PC-3 (cell line): ENCODE measurements at regions not wholly inside any gene's neighbourhood (a gene's known extent, or its start where the extent isn't known, plus 50 kb on each side); places are given as distances from the start of the nearest gene placed in this dataset.

Source experiments
- ATAC-seq: fragments of 200-7000 bp; cut with Tn5 transposase; 2 replicates; pipeline ENCODE4 v1.9.1; 2020; ENCODE audit warnings: mild to moderate bottlenecking, moderate library complexity
- BruUV-seq: library from RNA; stranded (reverse); fragments of 400-500 nt; replicated peaks from 2 replicates; lab custom pipeline; 2021; lab: Mats Ljungman, UMichigan
- CTCF ChIA-PET: fragments of 300-600 bp; sonication (Branson Sonifier 250); formaldehyde crosslinking; loops from one replicate; lab custom pipeline; 2022; ENCODE audit warnings: antibody characterized with exemption; lab: Charles Lee
- POLR2A ChIA-PET: fragments of 300-600 bp; sonication (Branson Sonifier 250); formaldehyde crosslinking; loops from one replicate; lab custom pipeline; 2022; ENCODE audit warnings: antibody characterized with exemption; ENCODE audit not compliant: unreplicated experiment; lab: Charles Lee
- DNase-seq: peaks from one replicate; pipeline ENCODE4 v3.0.0-alpha.2; 2015
- H2AFZ ChIP-seq: fragments of 300-600 bp; sonication (generic); 2 replicates; pipeline ENCODE4 v1.6.0; 2016; ENCODE audit warnings: antibody characterized with exemption, low read length
- H3F3A ChIP-seq: fragments of 300-600 bp; sonication (generic); one replicate; pipeline ENCODE4 v1.6.0; 2017; ENCODE audit warnings: antibody characterized with exemption, low read length, control low read depth, mild to moderate bottlenecking; ENCODE audit not compliant: unreplicated experiment
- H3K27ac ChIP-seq: fragments of 300-600 bp; sonication (generic); 2 replicates; pipeline ENCODE4 v1.5.1; 2016; ENCODE audit warnings: mild to moderate bottlenecking, low read length
- H3K27me3 ChIP-seq: fragments of 300-600 bp; sonication (generic); 2 replicates; pipeline ENCODE4 v1.6.1; 2016; ENCODE audit warnings: low read length, mixed read lengths
- H3K36me3 ChIP-seq: fragments of 300-600 bp; sonication (generic); 2 replicates; pipeline ENCODE4 v1.6.1; 2016; ENCODE audit warnings: low read depth, mixed run types, low read length, mixed read lengths
- H3K4me1 ChIP-seq: fragments of 300-600 bp; sonication (generic); 2 replicates; pipeline ENCODE4 v1.5.1; 2016; ENCODE audit warnings: low read length; ENCODE audit not compliant: insufficient read depth
- H3K4me2 ChIP-seq: fragments of 300-600 bp; sonication (generic); 2 replicates; pipeline ENCODE4 v1.6.0; 2016; ENCODE audit warnings: low read length
- H3K4me3 ChIP-seq: fragments of 300-600 bp; sonication (generic); 2 replicates; pipeline ENCODE4 v1.5.1; 2016; ENCODE audit warnings: mild to moderate bottlenecking, low read length, mixed read lengths
- H3K79me2 ChIP-seq: fragments of 300-600 bp; sonication (generic); 2 replicates; pipeline ENCODE4 v1.6.1; 2017; ENCODE audit warnings: low read length, mixed read lengths
- H3K9ac ChIP-seq: fragments of 300-600 bp; sonication (generic); 2 replicates; pipeline ENCODE4 v1.6.0; 2016; ENCODE audit warnings: mild to moderate bottlenecking, low read length
- H3K9me2 ChIP-seq: fragments of 300-600 bp; sonication (generic); replicated peaks from 2 replicates; pipeline ENCODE4 v1.6.1; 2016; ENCODE audit warnings: mixed run types, low read length, mixed read lengths
- H3K9me3 ChIP-seq: fragments of 300-600 bp; sonication (generic); 2 replicates; pipeline ENCODE4 v1.6.1; 2016; ENCODE audit warnings: low read length, mixed read lengths
- H4K20me1 ChIP-seq: fragments of 300-600 bp; sonication (generic); 2 replicates; pipeline ENCODE4 v1.6.1; 2016; ENCODE audit warnings: low read length, mixed read lengths
- EZH2 ChIP-seq: fragments of 300-600 bp; sonication (generic); IDR thresholded peaks from one replicate; pipeline ENCODE4 v1.6.1; 2017; ENCODE audit warnings: antibody characterized with exemption, mild to moderate bottlenecking, low read length; ENCODE audit not compliant: unreplicated experiment
- EZH2phosphoT487 ChIP-seq: fragments of 300-600 bp; sonication (generic); IDR thresholded peaks from 2 replicates; pipeline ENCODE4 v1.6.1; 2018; ENCODE audit warnings: mild to moderate bottlenecking, antibody characterized with exemption, low read length, borderline replicate concordance
- intact Hi-C: fragments of 100-400 bp; cut with micrococcal nuclease; formaldehyde crosslinking; loops from 2 replicates; pipeline ENCODE4 v1.9.0; 2023
- TF ChIP-seq, protein P1 (sequence below): fragments of 300-600 bp; sonication (generic); conservative IDR thresholded peaks from 2 replicates; pipeline ENCODE4 v1.5.1; 2017; ENCODE audit warnings: antibody characterized with exemption, low read depth, mild to moderate bottlenecking, low read length

DNA sequence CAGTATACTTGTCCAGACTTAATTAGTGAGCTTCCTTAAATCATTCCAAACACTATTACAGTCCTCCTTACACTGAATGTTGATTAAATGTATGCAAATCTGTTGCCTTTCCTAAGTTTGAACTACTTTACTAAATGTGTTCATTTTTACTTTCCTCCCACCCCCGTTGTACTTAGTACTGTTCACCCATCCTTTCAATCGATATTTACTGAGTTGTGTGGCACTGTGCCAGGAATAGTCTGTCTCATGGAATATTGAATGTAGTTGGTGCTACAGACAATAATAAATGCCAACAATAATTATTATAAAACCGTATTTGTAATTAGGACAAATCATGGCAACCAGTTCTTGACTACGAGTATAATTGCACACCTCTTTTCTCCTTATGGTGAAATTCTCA, 335.7 kb downstream of the GPR37 start:
- DNase-seq (no peak), ATAC-seq (no peak)
- CTCF ChIA-PET: no interaction called here
- Histone ChIP-seq H3K4me2 (no peak overlapping the region), H3K36me3 (no peaks in the 10 kb centered on the region), H3K79me2 (no peaks in the 10 kb centered on the region), H3K9me2 (no peaks in the 10 kb centered on the region), H3K4me1 (no peaks in the 10 kb centered on the region), H3K27me3 (no peaks in the 10 kb centered on the region), H3K9me3 (no peaks in the 10 kb centered on the region), H4K20me1 (no peaks in the 10 kb centered on the region), H2AFZ (no peak overlapping the region), H3K9ac (no peak overlapping the region), H3F3A (no peaks in the 10 kb centered on the region), H3K4me3 (no peak overlapping the region), H3K27ac (no peak overlapping the region)
- no TSS peak for BruUV-seq
- intact Hi-C loops: no loop called here
- POLR2A ChIA-PET: no interaction called here
- TF ChIP-seq, protein P1, sequence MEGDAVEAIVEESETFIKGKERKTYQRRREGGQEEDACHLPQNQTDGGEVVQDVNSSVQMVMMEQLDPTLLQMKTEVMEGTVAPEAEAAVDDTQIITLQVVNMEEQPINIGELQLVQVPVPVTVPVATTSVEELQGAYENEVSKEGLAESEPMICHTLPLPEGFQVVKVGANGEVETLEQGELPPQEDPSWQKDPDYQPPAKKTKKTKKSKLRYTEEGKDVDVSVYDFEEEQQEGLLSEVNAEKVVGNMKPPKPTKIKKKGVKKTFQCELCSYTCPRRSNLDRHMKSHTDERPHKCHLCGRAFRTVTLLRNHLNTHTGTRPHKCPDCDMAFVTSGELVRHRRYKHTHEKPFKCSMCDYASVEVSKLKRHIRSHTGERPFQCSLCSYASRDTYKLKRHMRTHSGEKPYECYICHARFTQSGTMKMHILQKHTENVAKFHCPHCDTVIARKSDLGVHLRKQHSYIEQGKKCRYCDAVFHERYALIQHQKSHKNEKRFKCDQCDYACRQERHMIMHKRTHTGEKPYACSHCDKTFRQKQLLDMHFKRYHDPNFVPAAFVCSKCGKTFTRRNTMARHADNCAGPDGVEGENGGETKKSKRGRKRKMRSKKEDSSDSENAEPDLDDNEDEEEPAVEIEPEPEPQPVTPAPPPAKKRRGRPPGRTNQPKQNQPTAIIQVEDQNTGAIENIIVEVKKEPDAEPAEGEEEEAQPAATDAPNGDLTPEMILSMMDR: no peak
- no peak for TF ChIP-seq EZH2phosphoT487
- TF ChIP-seq EZH2: no peak

DNA sequence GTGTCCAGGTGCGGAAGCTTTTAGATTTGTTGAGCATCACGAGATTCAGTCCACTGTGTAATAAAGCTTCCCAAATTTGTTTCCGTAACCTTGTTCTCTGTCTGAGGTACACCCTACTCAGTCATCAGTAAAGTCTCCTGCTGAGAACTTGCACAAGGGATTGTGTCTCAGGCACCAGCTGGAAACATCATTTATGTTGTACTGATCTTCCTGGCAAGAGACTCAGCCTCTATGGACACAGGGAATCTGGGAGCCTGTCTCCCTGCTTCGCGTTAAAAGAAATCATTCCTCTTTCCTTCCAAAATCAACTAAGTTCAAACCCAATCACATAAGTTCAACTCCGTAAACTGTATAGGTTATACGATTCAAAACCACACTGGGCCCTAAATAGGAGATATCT, 336.8 kb downstream of the GPR37 start:
- Histone ChIP-seq H3K27me3 (no peaks in the 10 kb centered on the region), H3K4me1 (no peaks in the 10 kb centered on the region), H3K27ac (no peak overlapping the region), H3K4me2 (no peak overlapping the region), H4K20me1 (no peaks in the 10 kb centered on the region), H3F3A (no peaks in the 10 kb centered on the region), H3K79me2 (no peaks in the 10 kb centered on the region), H3K36me3 (no peaks in the 10 kb centered on the region), H3K9me2 (no peaks in the 10 kb centered on the region), H3K9me3 (no peaks in the 10 kb centered on the region), H2AFZ (no peak overlapping the region), H3K9ac (no peak overlapping the region), H3K4me3 (no peak overlapping the region)
- TF ChIP-seq EZH2phosphoT487 (no peak), EZH2 (no peak)
- TF ChIP-seq, protein P1: no peak
- POLR2A ChIA-PET: no interaction called here
- ATAC-seq: no peak
- intact Hi-C loops: no loop called here
- CTCF ChIA-PET: no interaction called here
- no TSS peak for BruUV-seq
- no peak for DNase-seq

DNA sequence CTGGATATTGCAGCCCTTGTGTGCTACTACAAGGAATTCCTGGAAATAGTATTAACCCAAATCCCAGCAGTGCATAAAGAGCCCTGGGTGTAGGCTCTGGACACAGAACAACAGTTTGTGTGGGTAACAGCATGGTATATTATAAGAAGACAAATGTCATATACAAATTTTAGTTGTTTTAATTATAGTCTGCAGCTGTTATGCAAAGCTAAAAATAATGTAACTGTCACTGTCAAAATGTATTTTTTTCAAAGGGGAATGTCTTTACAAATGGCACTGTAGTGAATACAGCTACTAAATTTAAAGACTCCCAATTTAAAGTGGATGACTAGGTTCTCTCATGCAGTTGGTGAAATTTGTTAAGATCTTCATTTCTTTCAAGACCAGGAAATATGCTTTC, 339.0 kb downstream of the GPR37 start:
- ATAC-seq (no peak), DNase-seq (no peak)
- Histone ChIP-seq H3K4me1 (no peaks in the 10 kb centered on the region), H3F3A (no peaks in the 10 kb centered on the region), H3K9me2 (no peaks in the 10 kb centered on the region), H2AFZ (no peak overlapping the region), H3K4me3 (no peak overlapping the region), H3K9me3 (no peaks in the 10 kb centered on the region), H3K36me3 (no peaks in the 10 kb centered on the region), H3K4me2 (no peak overlapping the region), H3K79me2 (no peaks in the 10 kb centered on the region), H3K9ac (no peak overlapping the region), H4K20me1 (no peaks in the 10 kb centered on the region), H3K27ac (no peak overlapping the region), H3K27me3 (no peaks in the 10 kb centered on the region)
- POLR2A ChIA-PET: no interaction called here
- intact Hi-C loops: no loop called here
- no TSS peak for BruUV-seq
- CTCF ChIA-PET: no interaction called here
- TF ChIP-seq EZH2phosphoT487 (no peak), EZH2 (no peak)
- TF ChIP-seq, protein P1: no peak
